ENCODE measurements at regions not wholly inside any gene's neighbourhood (a gene's known extent, or its start where the extent isn't known, plus 50 kb on each side); places are given as distances from the start of the nearest gene placed in this dataset.

DNA sequence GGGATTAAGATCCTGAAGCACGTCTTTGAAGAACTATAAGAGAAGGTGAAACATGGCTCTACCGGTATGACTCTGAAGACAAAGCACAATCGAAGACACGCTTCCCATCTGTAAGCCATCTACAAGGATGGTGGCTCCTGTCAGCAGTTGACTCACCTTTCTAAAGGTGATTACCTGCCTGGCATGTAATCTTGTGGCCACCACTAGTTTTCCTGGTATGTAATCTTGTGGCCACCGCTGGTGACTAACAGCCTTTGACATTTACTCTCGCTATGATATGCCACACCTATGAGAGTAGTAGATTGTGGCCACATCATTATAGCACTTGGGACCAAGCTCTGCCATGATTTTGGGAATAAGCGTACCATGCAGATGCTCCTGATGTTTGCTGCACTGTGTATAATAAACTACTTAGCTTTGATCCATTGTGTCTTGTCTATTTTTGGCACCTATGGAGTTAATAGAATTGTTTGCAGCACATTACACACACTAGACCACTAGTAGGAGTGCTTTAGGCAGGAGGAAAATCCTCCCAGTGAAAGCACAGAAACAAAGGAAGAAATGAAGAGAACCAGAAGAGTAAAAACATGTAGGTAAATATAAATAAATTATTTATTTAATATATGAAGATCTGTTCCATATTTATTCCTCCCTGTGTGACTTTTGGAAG, 59.8 kb downstream of the VAX1 start:
- no peak overlapping the region for H3K4me2 ChIP-seq
- H2AFZ ChIP-seq: no peak overlapping the region
- no peak overlapping the region for H3K4me3 Mint-ChIP-seq
- H3K27me3 Mint-ChIP-seq (ENCODE audit: insufficient read depth, low read depth, poor library complexity): no peaks in the 10 kb centered on the region
- H3K4me1 ChIP-seq (ENCODE audit: insufficient read depth): no peaks in the 10 kb centered on the region
- no peaks in the 10 kb centered on the region for H4K20me1 ChIP-seq (replicated peaks; ENCODE audit: insufficient read depth)
- H3F3A ChIP-seq (replicated peaks; ENCODE audit: low read depth): no peaks in the 10 kb centered on the region
- H3K4me1 Mint-ChIP-seq: peaks cover 3% of the 10 kb centered on the region; the same call in 2 of the 3 replicates
- no peak overlapping the region for H3K27ac ChIP-seq (ENCODE audit: low read depth)
- H3K9me2 ChIP-seq (ENCODE audit: insufficient read depth): no peaks in the 10 kb centered on the region
- no peak overlapping the region for H3K4me3 ChIP-seq
- H3K36me3 ChIP-seq (ENCODE audit: insufficient read depth): no peaks in the 10 kb centered on the region
- no peak overlapping the region for H3K27ac Mint-ChIP-seq
- TF ChIP-seq JUNB (IDR thresholded peaks at IDR 0.05; ENCODE audit: unreplicated experiment) (no peak), ZNF331 (CRISPR knock-in tag; IDR thresholded peaks at IDR 0.05; ENCODE audit: low read depth) (no peak), CREB1 (CRISPR knock-in tag; IDR thresholded peaks at IDR 0.05; ENCODE audit: low read depth) (no peak), NANOG (IDR thresholded peaks at IDR 0.05; ENCODE audit: borderline replicate concordance) (no peak), POLR2AphosphoS5 (IDR thresholded peaks at IDR 0.05; ENCODE audit: low read depth) (no peak), ZNF114 (CRISPR knock-in tag; IDR thresholded peaks at IDR 0.05) (no peak), EZH2 (IDR thresholded peaks at IDR 0.05; ENCODE audit: low read depth, unreplicated experiment) (no peak), STAT1 (IDR thresholded peaks at IDR 0.05; ENCODE audit: unreplicated experiment) (no peak), EZH2phosphoT487 (IDR thresholded peaks at IDR 0.05; ENCODE audit: unreplicated experiment) (no peak)
- TF ChIP-seq, protein P1, sequence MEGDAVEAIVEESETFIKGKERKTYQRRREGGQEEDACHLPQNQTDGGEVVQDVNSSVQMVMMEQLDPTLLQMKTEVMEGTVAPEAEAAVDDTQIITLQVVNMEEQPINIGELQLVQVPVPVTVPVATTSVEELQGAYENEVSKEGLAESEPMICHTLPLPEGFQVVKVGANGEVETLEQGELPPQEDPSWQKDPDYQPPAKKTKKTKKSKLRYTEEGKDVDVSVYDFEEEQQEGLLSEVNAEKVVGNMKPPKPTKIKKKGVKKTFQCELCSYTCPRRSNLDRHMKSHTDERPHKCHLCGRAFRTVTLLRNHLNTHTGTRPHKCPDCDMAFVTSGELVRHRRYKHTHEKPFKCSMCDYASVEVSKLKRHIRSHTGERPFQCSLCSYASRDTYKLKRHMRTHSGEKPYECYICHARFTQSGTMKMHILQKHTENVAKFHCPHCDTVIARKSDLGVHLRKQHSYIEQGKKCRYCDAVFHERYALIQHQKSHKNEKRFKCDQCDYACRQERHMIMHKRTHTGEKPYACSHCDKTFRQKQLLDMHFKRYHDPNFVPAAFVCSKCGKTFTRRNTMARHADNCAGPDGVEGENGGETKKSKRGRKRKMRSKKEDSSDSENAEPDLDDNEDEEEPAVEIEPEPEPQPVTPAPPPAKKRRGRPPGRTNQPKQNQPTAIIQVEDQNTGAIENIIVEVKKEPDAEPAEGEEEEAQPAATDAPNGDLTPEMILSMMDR (conservative IDR thresholded peaks at IDR 0.05; ENCODE audit: low read depth in 2 of 2): no peak
- TF ChIP-seq, protein P2, sequence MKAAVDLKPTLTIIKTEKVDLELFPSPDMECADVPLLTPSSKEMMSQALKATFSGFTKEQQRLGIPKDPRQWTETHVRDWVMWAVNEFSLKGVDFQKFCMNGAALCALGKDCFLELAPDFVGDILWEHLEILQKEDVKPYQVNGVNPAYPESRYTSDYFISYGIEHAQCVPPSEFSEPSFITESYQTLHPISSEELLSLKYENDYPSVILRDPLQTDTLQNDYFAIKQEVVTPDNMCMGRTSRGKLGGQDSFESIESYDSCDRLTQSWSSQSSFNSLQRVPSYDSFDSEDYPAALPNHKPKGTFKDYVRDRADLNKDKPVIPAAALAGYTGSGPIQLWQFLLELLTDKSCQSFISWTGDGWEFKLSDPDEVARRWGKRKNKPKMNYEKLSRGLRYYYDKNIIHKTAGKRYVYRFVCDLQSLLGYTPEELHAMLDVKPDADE (IDR thresholded peaks at IDR 0.05): no peak
- TF ChIP-seq, protein P3, sequence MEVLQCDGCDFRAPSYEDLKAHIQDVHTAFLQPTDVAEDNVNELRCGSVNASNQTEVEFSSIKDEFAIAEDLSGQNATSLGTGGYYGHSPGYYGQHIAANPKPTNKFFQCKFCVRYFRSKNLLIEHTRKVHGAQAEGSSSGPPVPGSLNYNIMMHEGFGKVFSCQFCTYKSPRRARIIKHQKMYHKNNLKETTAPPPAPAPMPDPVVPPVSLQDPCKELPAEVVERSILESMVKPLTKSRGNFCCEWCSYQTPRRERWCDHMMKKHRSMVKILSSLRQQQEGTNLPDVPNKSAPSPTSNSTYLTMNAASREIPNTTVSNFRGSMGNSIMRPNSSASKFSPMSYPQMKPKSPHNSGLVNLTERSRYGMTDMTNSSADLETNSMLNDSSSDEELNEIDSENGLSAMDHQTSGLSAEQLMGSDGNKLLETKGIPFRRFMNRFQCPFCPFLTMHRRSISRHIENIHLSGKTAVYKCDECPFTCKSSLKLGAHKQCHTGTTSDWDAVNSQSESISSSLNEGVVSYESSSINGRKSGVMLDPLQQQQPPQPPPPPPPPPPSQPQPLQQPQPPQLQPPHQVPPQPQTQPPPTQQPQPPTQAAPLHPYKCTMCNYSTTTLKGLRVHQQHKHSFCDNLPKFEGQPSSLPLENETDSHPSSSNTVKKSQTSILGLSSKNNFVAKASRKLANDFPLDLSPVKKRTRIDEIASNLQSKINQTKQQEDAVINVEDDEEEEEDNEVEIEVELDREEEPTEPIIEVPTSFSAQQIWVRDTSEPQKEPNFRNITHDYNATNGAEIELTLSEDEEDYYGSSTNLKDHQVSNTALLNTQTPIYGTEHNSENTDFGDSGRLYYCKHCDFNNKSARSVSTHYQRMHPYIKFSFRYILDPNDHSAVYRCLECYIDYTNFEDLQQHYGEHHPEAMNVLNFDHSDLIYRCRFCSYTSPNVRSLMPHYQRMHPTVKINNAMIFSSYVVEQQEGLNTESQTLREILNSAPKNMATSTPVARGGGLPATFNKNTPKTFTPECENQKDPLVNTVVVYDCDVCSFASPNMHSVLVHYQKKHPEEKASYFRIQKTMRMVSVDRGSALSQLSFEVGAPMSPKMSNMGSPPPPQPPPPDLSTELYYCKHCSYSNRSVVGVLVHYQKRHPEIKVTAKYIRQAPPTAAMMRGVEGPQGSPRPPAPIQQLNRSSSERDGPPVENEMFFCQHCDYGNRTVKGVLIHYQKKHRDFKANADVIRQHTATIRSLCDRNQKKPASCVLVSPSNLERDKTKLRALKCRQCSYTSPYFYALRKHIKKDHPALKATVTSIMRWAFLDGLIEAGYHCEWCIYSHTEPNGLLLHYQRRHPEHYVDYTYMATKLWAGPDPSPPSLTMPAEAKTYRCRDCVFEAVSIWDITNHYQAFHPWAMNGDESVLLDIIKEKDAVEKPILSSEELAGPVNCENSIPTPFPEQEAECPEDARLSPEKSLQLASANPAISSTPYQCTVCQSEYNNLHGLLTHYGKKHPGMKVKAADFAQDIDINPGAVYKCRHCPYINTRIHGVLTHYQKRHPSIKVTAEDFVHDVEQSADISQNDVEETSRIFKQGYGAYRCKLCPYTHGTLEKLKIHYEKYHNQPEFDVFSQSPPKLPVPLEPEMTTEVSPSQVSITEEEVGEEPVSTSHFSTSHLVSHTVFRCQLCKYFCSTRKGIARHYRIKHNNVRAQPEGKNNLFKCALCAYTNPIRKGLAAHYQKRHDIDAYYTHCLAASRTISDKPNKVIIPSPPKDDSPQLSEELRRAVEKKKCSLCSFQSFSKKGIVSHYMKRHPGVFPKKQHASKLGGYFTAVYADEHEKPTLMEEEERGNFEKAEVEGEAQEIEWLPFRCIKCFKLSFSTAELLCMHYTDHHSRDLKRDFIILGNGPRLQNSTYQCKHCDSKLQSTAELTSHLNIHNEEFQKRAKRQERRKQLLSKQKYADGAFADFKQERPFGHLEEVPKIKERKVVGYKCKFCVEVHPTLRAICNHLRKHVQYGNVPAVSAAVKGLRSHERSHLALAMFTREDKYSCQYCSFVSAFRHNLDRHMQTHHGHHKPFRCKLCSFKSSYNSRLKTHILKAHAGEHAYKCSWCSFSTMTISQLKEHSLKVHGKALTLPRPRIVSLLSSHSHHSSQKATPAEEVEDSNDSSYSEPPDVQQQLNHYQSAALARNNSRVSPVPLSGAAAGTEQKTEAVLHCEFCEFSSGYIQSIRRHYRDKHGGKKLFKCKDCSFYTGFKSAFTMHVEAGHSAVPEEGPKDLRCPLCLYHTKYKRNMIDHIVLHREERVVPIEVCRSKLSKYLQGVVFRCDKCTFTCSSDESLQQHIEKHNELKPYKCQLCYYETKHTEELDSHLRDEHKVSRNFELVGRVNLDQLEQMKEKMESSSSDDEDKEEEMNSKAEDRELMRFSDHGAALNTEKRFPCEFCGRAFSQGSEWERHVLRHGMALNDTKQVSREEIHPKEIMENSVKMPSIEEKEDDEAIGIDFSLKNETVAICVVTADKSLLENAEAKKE (CRISPR knock-in tag; IDR thresholded peaks at IDR 0.05): no peak
- TF ChIP-seq, protein P4, sequence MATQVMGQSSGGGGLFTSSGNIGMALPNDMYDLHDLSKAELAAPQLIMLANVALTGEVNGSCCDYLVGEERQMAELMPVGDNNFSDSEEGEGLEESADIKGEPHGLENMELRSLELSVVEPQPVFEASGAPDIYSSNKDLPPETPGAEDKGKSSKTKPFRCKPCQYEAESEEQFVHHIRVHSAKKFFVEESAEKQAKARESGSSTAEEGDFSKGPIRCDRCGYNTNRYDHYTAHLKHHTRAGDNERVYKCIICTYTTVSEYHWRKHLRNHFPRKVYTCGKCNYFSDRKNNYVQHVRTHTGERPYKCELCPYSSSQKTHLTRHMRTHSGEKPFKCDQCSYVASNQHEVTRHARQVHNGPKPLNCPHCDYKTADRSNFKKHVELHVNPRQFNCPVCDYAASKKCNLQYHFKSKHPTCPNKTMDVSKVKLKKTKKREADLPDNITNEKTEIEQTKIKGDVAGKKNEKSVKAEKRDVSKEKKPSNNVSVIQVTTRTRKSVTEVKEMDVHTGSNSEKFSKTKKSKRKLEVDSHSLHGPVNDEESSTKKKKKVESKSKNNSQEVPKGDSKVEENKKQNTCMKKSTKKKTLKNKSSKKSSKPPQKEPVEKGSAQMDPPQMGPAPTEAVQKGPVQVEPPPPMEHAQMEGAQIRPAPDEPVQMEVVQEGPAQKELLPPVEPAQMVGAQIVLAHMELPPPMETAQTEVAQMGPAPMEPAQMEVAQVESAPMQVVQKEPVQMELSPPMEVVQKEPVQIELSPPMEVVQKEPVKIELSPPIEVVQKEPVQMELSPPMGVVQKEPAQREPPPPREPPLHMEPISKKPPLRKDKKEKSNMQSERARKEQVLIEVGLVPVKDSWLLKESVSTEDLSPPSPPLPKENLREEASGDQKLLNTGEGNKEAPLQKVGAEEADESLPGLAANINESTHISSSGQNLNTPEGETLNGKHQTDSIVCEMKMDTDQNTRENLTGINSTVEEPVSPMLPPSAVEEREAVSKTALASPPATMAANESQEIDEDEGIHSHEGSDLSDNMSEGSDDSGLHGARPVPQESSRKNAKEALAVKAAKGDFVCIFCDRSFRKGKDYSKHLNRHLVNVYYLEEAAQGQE (IDR thresholded peaks at IDR 0.05; ENCODE audit: unreplicated experiment): no peak
- no peaks in the 10 kb centered on the region for H3K36me3 Mint-ChIP-seq (ENCODE audit: low read depth)
- no peak for DNase-seq (ENCODE audit: low spot score)
- H3K79me2 ChIP-seq (replicated peaks; ENCODE audit: insufficient read depth): no peaks in the 10 kb centered on the region
- ATAC-seq: no peak
- no peaks in the 10 kb centered on the region for H3K9me3 Mint-ChIP-seq
- H3K27me3 ChIP-seq (ENCODE audit: insufficient read depth): no peaks in the 10 kb centered on the region

All from GM23338 (cell line).